ENCODE measurements at regions not wholly inside any gene's neighbourhood (a gene's known extent, or its start where the extent isn't known, plus 50 kb on each side); places are given as distances from the start of the nearest gene placed in this dataset.

DNA sequence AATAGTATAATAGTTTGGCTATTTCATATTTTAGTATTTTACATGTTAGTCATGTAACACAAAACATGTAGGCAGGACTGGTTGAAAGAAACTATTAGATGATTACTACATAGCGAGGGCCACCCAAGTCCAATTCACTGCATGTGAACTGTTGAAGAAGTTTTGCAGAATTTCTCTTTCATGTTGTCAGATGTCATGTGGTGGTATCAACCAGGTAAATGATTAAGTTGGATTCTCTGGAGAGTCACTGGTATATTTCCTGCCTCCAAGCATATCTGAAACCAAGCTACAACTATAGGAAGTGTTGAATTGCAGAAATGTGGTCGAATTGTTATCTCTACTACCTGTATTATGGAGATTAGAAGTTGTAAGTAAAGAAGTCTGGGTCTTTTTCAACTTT is 137.8 kb upstream of the DPYD start:
- TF ChIP-seq, protein P1, sequence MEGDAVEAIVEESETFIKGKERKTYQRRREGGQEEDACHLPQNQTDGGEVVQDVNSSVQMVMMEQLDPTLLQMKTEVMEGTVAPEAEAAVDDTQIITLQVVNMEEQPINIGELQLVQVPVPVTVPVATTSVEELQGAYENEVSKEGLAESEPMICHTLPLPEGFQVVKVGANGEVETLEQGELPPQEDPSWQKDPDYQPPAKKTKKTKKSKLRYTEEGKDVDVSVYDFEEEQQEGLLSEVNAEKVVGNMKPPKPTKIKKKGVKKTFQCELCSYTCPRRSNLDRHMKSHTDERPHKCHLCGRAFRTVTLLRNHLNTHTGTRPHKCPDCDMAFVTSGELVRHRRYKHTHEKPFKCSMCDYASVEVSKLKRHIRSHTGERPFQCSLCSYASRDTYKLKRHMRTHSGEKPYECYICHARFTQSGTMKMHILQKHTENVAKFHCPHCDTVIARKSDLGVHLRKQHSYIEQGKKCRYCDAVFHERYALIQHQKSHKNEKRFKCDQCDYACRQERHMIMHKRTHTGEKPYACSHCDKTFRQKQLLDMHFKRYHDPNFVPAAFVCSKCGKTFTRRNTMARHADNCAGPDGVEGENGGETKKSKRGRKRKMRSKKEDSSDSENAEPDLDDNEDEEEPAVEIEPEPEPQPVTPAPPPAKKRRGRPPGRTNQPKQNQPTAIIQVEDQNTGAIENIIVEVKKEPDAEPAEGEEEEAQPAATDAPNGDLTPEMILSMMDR (IDR thresholded peaks at IDR 0.05; ENCODE audit: insufficient read depth, low read length, missing control alignments): no peak
- no peak overlapping the region for H3K4me3 ChIP-seq (ENCODE audit: low read depth, low read length)
- CTCF ChIA-PET: interaction anchor here (1.5 to 11.0 kb wide), 2 partner anchors 13 to 409 kb away, joined by 4 to 117 read pairs; no protein-coding TSS in a partner anchor
- POLR2A ChIA-PET: no interaction called here
- no peak for DNase-seq (ENCODE audit: low read depth, low spot score)

DNA sequence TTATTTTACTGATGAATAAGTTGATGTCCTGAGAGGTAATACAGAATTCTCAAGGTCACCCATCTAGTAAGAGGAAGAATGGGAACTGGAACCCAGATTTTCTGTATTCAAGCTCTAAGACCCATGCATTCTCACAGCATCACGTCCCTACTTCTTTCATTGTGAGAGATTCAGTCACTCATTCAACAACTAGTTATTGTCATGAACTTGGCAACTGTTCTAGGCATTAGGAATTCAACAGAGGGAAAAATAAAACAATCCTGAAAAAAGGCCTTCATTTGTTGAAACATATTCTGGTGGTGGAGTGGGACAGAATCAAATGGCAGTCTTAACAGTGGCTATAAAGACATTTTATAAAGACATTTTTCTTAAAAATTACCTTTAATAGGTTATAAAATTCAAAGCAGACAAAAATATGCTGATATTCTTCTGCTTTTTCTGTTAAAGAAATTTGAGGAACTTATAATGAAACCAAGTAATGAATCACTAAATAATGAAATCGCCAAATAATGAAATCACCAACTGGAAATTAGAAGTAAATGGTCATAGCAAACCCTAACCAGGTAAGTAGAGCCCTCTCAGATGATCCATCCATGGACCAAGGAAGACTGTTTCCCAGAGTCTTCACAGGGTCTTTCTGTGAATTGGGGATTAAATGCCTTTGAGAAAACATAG is 136.5 kb upstream of the DPYD start:
- DNase-seq (ENCODE audit: low read depth, low spot score): no peak
- POLR2A ChIA-PET: no interaction called here
- TF ChIP-seq, protein P1 (IDR thresholded peaks at IDR 0.05; ENCODE audit: insufficient read depth, low read length, missing control alignments): no peak
- H3K4me3 ChIP-seq (ENCODE audit: low read depth, low read length): no peak overlapping the region
- CTCF ChIA-PET: interaction anchor here (1.3 to 11.0 kb wide), 2 partner anchors 17 to 410 kb away, joined by 3 to 117 read pairs; no protein-coding TSS in a partner anchor

DNA sequence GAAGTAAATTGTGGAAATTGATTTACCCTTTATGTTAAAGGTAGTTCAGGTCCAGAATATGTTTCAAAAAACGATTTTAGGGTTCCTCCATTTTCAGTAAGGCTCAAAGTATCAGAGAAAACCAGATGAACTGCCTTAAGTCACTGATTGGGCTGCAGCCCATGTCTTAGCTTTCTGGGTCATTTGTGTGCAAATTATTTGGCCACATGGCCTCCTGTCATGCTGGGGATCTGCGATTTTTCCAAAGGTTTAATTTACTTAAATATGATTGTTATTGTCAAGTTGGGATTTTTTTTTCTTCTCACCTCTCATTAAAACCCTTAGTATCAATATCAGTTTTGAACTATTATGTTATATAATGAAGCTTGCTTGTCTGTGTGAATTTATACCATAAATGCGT is 135.9 kb upstream of the DPYD start:
- H3K4me3 ChIP-seq (ENCODE audit: low read depth, low read length): no peak overlapping the region
- TF ChIP-seq, protein P1 (IDR thresholded peaks at IDR 0.05; ENCODE audit: insufficient read depth, low read length, missing control alignments): no peak
- ChIA-PET POLR2A (no interaction called here), CTCF (interaction anchor here (1.3 to 11.0 kb wide), 5 partner anchors 15 to 410 kb away, joined by 3 to 117 read pairs (median 4); no protein-coding TSS in a partner anchor)
- no peak for DNase-seq (ENCODE audit: low read depth, low spot score)

DNA sequence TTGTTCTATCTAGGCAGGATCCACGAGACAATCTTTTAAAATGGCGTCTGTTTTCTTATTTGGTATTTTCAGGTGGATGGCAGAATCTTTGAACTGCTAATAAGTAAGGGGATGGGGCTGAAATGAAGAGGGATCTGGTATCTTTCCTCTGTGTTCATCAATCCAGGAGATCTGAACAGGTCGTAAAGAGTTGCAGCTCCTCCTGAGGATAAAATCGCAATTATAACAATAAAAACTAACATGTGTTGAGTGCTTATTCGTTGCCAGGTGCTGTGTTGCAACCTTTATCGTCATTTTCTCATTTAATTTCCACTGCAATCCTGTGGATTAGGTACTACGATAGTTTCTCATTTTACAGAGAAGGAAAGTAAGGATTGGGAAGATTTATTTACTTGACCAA is 134.6 kb upstream of the DPYD start:
- DNase-seq (ENCODE audit: low read depth, low spot score): no peak
- no peak overlapping the region for H3K4me3 ChIP-seq (ENCODE audit: low read depth, low read length)
- TF ChIP-seq, protein P1 (IDR thresholded peaks at IDR 0.05; ENCODE audit: insufficient read depth, low read length, missing control alignments): no peak
- ChIA-PET CTCF (interaction anchor here (0.6 to 11.0 kb wide), 10 partner anchors 16 to 492 kb away, joined by 3 to 117 read pairs (median 4); partner anchors contain the start of gene DPYD), POLR2A (no interaction called here)

DNA sequence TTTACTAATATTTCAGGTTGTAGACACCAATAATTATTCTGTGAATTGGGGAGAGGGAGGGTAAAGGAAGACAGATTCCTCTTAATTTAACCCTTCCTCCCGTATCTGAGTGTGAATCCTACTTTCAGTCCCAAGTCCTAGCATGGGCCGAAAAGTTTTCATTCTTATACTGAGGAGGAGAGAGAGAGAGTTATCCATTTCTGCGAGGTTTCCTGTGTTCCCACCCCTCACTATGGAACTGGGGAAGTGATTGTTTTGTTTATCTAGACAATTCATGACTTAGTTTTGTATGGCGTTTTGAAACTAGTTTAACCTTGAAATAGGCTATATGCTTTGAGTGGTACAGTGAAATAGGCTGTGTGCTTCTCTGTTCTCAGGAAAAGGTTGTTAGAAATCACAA is 134.0 kb upstream of the DPYD start:
- POLR2A ChIA-PET: interaction anchor here (1.0 kb wide), 1 partner anchor 271 kb away, joined by 3 read pairs; no protein-coding TSS in a partner anchor
- TF ChIP-seq, protein P1 (IDR thresholded peaks at IDR 0.05; ENCODE audit: insufficient read depth, low read length, missing control alignments): no peak
- no peak overlapping the region; the same call in 1 of the 2 replicates for H3K4me3 ChIP-seq (ENCODE audit: low read depth, low read length)
- CTCF ChIA-PET: interaction anchor here (0.6 to 11.0 kb wide), 15 partner anchors 18 to 491 kb away, joined by 3 to 117 read pairs (median 4); partner anchors contain the start of gene DPYD
- DNase-seq (ENCODE audit: low read depth, low spot score): no peak

DNA sequence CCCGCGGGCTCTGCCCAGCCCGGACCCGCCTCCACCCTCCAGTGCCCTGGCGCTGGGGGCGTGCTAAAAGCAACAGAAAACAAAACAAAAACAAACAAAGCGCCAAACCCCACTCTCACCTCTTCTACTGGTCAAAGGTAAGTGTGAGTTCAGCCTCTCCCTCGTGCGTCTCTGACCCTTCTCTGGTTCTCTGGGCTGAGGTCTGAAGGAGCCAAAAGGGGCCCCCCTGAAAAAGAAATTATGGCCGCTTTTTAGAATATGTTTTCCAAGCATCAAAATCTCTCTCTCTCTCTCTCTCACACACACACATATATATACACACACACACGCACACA is 133.5 kb upstream of the DPYD start:
- ChIA-PET POLR2A (interaction anchor here (1.0 kb wide), 1 partner anchor 272 kb away, joined by 3 read pairs; no protein-coding TSS in a partner anchor), CTCF (interaction anchor here (0.6 to 11.0 kb wide), 24 partner anchors 8 to 917 kb away, joined by 3 to 117 read pairs (median 4); partner anchors contain the start of gene DPYD)
- no peak for DNase-seq (ENCODE audit: low read depth, low spot score)
- TF ChIP-seq, protein P1 (IDR thresholded peaks at IDR 0.05; ENCODE audit: insufficient read depth, low read length, missing control alignments): no peak
- H3K4me3 ChIP-seq (ENCODE audit: low read depth, low read length): peak overlapping the region; percentile 29
